H9 (cell line): ENCODE measurements at regions not wholly inside any gene's neighbourhood (a gene's known extent, or its start where the extent isn't known, plus 50 kb on each side); places are given as distances from the start of the nearest gene placed in this dataset.

Experiments
- DNase-seq: peaks from one replicate; pipeline ENCODE4 v3.0.0-alpha.2; 2017
- H2AFZ ChIP-seq: one replicate; pipeline ENCODE4 v1.6.1; 2013; ENCODE audit warnings: mild to moderate bottlenecking, low read length, control low read depth, moderate library complexity
- H2AK5ac ChIP-seq: 2 replicates; pipeline ENCODE4 v1.6.1; 2013; ENCODE audit warnings: low read length, control low read depth, mixed read lengths; ENCODE audit not compliant: insufficient read length
- H2BK120ac ChIP-seq: one replicate; pipeline ENCODE4 v1.6.1; 2013; ENCODE audit warnings: low read depth, mild to moderate bottlenecking, low read length, control low read depth, inconsistent platforms; ENCODE audit not compliant: poor library complexity, severe bottlenecking
- H2BK12ac ChIP-seq: 2 replicates; pipeline ENCODE4 v1.6.1; 2013; ENCODE audit warnings: low read length, control low read depth, mixed read lengths, low read depth; ENCODE audit not compliant: insufficient read length
- H2BK15ac ChIP-seq: 2 replicates; pipeline ENCODE4 v1.6.1; 2013; ENCODE audit warnings: low read depth, low read length, control low read depth
- H2BK20ac ChIP-seq: one replicate; pipeline ENCODE4 v1.6.1; 2013; ENCODE audit warnings: low read depth, mild to moderate bottlenecking, low read length, control low read depth, inconsistent platforms; ENCODE audit not compliant: poor library complexity, severe bottlenecking
- H2BK5ac ChIP-seq: 2 replicates; pipeline ENCODE4 v1.6.1; 2013; ENCODE audit warnings: low read length, control low read depth, mixed read lengths; ENCODE audit not compliant: insufficient read length
- H3K14ac ChIP-seq: 2 replicates; pipeline ENCODE4 v1.6.1; 2013; ENCODE audit warnings: low read length, control low read depth; ENCODE audit not compliant: insufficient read depth
- H3K18ac ChIP-seq: 2 replicates; pipeline ENCODE4 v1.6.1; 2013; ENCODE audit warnings: low read depth, mild to moderate bottlenecking, mixed read lengths, low read length, control low read depth; ENCODE audit not compliant: insufficient read length
- H3K23ac ChIP-seq: 2 replicates; pipeline ENCODE4 v1.6.1; 2013; ENCODE audit warnings: low read length, control low read depth, mixed read lengths, low read depth; ENCODE audit not compliant: insufficient read length
- H3K23me2 ChIP-seq: 2 replicates; pipeline ENCODE4 v1.6.1; 2013; ENCODE audit warnings: low read depth, mild to moderate bottlenecking, mixed read lengths, low read length, control low read depth; ENCODE audit not compliant: insufficient read length, poor library complexity, severe bottlenecking
- H3K27ac ChIP-seq: 2 replicates; pipeline ENCODE4 v1.5.1; 2013; ENCODE audit warnings: low read length, control low read depth, mixed read lengths, low read depth; ENCODE audit not compliant: insufficient read length
- H3K27me3 ChIP-seq: 2 replicates; pipeline ENCODE4 v1.6.1; 2013; ENCODE audit warnings: low read length, control low read depth, inconsistent platforms; ENCODE audit not compliant: insufficient read depth
- H3K4ac ChIP-seq: 2 replicates; pipeline ENCODE4 v1.6.1; 2013; ENCODE audit warnings: low read depth, mild to moderate bottlenecking, control low read depth, inconsistent platforms, low read length, moderate library complexity
- H3K4me1 ChIP-seq: 2 replicates; pipeline ENCODE4 v1.6.1; 2013; ENCODE audit warnings: low read length, control low read depth, inconsistent platforms; ENCODE audit not compliant: insufficient read depth
- H3K4me2 ChIP-seq: 2 replicates; pipeline ENCODE4 v1.6.1; 2013; ENCODE audit warnings: low read length, control low read depth, mixed read lengths; ENCODE audit not compliant: insufficient read length, insufficient read depth
- H3K56ac ChIP-seq: 2 replicates; pipeline ENCODE4 v1.6.1; 2013; ENCODE audit warnings: low read depth, mild to moderate bottlenecking, mixed read lengths, low read length, control low read depth; ENCODE audit not compliant: insufficient read length
- H3K79me1 ChIP-seq: 2 replicates; pipeline ENCODE4 v1.6.1; 2013; ENCODE audit warnings: low read depth, mild to moderate bottlenecking, moderate library complexity, low read length, control low read depth, inconsistent platforms; ENCODE audit not compliant: insufficient read depth, poor library complexity, severe bottlenecking
- H3K79me2 ChIP-seq: 2 replicates; pipeline ENCODE4 v1.6.1; 2013; ENCODE audit warnings: low read length, control low read depth, inconsistent platforms; ENCODE audit not compliant: insufficient read depth
- H3K9ac ChIP-seq: 2 replicates; pipeline ENCODE4 v1.6.1; 2013; ENCODE audit warnings: low read length, control low read depth, mixed read lengths; ENCODE audit not compliant: insufficient read length; ENCODE audit errors: extremely low read depth
- H3K9me3 ChIP-seq: one replicate; pipeline ENCODE4 v1.6.1; 2013; ENCODE audit warnings: low read depth, low read length, inconsistent platforms; ENCODE audit not compliant: control insufficient read depth
- H3T11ph ChIP-seq: one replicate; pipeline ENCODE4 v1.6.1; 2013; ENCODE audit warnings: mild to moderate bottlenecking, low read length, control low read depth, inconsistent platforms
- H4K20me1 ChIP-seq: one replicate; pipeline ENCODE4 v1.6.1; 2013; ENCODE audit not compliant: control insufficient read depth, insufficient read length, insufficient read depth
- H4K5ac ChIP-seq: 2 replicates; pipeline ENCODE4 v1.6.1; 2013; ENCODE audit warnings: low read depth, mild to moderate bottlenecking, mixed read lengths, low read length, control low read depth; ENCODE audit not compliant: insufficient read length
- H4K8ac ChIP-seq: replicated peaks from 2 replicates; pipeline ENCODE4 v1.6.1; 2013; ENCODE audit warnings: low read length, control low read depth, mixed read lengths, low read depth; ENCODE audit not compliant: insufficient read length
- H4K91ac ChIP-seq: 2 replicates; pipeline ENCODE4 v1.6.1; 2013; ENCODE audit warnings: low read depth, mild to moderate bottlenecking, moderate library complexity, mixed read lengths, low read length, control low read depth; ENCODE audit not compliant: insufficient read length
- H3K27ac Mint-ChIP-seq, 3 experiments: 2 replicates in 2 of 3; 3 replicates in 1 of 3; pipeline ENCODE4 v1.8.0; 2020 to 2021; ENCODE audit warnings: mixed read lengths in 3 of 3, mild to moderate bottlenecking in 1 of 3, moderate library complexity in 1 of 3
- H3K27me3 Mint-ChIP-seq: 2 replicates; pipeline ENCODE4 v1.8.0; 2021; ENCODE audit warnings: low read depth, mild to moderate bottlenecking, moderate library complexity, mixed read lengths
- H3K36me3 Mint-ChIP-seq, 3 experiments: 2 replicates in 2 of 3; 3 replicates in 1 of 3; pipeline ENCODE4 v1.8.0; 2020 to 2021; ENCODE audit warnings: low read depth in 3 of 3, mixed read lengths in 3 of 3; ENCODE audit not compliant: insufficient read depth in 1 of 3
- H3K4me1 Mint-ChIP-seq, 2 experiments: 2 replicates each; pipeline ENCODE4 v1.8.0; 2020; ENCODE audit warnings: mixed read lengths in 2 of 2
- H3K4me3 Mint-ChIP-seq, 2 experiments: 2 replicates in 1 of 2; 3 replicates in 1 of 2; pipeline ENCODE4 v1.8.0; 2020 to 2021; ENCODE audit warnings: mild to moderate bottlenecking in 2 of 2, mixed read lengths in 2 of 2, moderate library complexity in 1 of 2
- H3K9me3 Mint-ChIP-seq, 2 experiments: 2 replicates in 1 of 2; 3 replicates in 1 of 2; pipeline ENCODE4 v1.8.0; 2020; ENCODE audit warnings: mild to moderate bottlenecking in 2 of 2, mixed read lengths in 2 of 2, moderate library complexity in 1 of 2
- WGBS: extraction: QIAGEN DNeasy Blood & Tissue Kit; methylation state at CpG from one replicate; pipeline ENCODE4 v1.1.7; 2013; ENCODE audit warnings: missing lambda C conversion rate, low lambda C conversion rate, mixed read lengths; ENCODE audit not compliant: insufficient read length; ENCODE audit errors: extremely low coverage; 5-methylcytosine and 5-hydroxymethylcytosine counted together
- TF ChIP-seq, protein P1 (sequence below): fragments of 200-600 bp; sonication (generic); conservative IDR thresholded peaks from 3 replicates; pipeline ENCODE4 v1.8.0; 2021; ENCODE audit warnings: antibody characterized with exemption, mild to moderate bottlenecking

- Histone ChIP-seq H2BK15ac (no peak overlapping the region), H3K14ac (no peak overlapping the region), H2BK5ac (no peak overlapping the region), H2BK120ac (no peak overlapping the region), H2AFZ (no peak overlapping the region), H3K79me2 (peaks cover 2% of the 10 kb centered on the region; the same call in 1 of the 2 replicates), H4K91ac (no peak overlapping the region), H3K9ac (no peak overlapping the region), H3K9me3 (no peaks in the 10 kb centered on the region), H3K18ac (no peak overlapping the region), H2AK5ac (no peak overlapping the region), H3K4ac (no peak overlapping the region), H3K4me2 (no peak overlapping the region), H3K56ac (no peak overlapping the region), H4K5ac (no peak overlapping the region), H2BK20ac (no peak overlapping the region), H4K8ac (no peak overlapping the region), H3K4me1 (peaks cover 7% of the 10 kb centered on the region), H3K23me2 (no peaks in the 10 kb centered on the region), H4K20me1 (peaks cover 2% of the 10 kb centered on the region), H3K27ac (no peak overlapping the region), H3K79me1 (no peaks in the 10 kb centered on the region), H3K27me3 (no peaks in the 10 kb centered on the region), H2BK12ac (no peak overlapping the region), H3T11ph (no peak overlapping the region), H3K23ac (no peak overlapping the region)
- Mint-ChIP-seq H3K4me1 (peaks cover 21 to 32% of the 10 kb centered on the region in 2 experiments), H3K9me3 (no peaks in the 10 kb centered on the region), H3K27me3 (no peaks in the 10 kb centered on the region; the same call in 1 of the 2 replicates), H3K36me3 (peaks cover 7 to 13% (median 8%) of the 10 kb centered on the region in 3 experiments; a peak in 5 of 7 replicates), H3K27ac (peak overlapping the region in 1 of 3 experiments; percentile 41; a peak in 1 of 7 replicates), H3K4me3 (no peak overlapping the region)
- no CpG with 5 or more reads among the region's 4 CpGs for WGBS
- no peak for DNase-seq
- TF ChIP-seq, protein P1, sequence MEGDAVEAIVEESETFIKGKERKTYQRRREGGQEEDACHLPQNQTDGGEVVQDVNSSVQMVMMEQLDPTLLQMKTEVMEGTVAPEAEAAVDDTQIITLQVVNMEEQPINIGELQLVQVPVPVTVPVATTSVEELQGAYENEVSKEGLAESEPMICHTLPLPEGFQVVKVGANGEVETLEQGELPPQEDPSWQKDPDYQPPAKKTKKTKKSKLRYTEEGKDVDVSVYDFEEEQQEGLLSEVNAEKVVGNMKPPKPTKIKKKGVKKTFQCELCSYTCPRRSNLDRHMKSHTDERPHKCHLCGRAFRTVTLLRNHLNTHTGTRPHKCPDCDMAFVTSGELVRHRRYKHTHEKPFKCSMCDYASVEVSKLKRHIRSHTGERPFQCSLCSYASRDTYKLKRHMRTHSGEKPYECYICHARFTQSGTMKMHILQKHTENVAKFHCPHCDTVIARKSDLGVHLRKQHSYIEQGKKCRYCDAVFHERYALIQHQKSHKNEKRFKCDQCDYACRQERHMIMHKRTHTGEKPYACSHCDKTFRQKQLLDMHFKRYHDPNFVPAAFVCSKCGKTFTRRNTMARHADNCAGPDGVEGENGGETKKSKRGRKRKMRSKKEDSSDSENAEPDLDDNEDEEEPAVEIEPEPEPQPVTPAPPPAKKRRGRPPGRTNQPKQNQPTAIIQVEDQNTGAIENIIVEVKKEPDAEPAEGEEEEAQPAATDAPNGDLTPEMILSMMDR = peak; percentile 26; the same call in 2 of the 3 replicates
These were observed 172.2 kb downstream of the GLI2 start for GRCh38 chr2:120907822-120908221.
